H1 (cell line): ENCODE measurements at regions not wholly inside any gene's neighbourhood (a gene's known extent, or its start where the extent isn't known, plus 50 kb on each side); places are given as distances from the start of the nearest gene placed in this dataset.

Source experiments
- CTCF ChIA-PET: fragments of 300-600 bp; sonication (Branson Sonifier 250); formaldehyde crosslinking; loops from one replicate; lab custom pipeline; 2021; ENCODE audit not compliant: partially characterized antibody; lab: Charles Lee
- POLR2A ChIA-PET: fragments of 300-600 bp; sonication (Branson Sonifier 250); formaldehyde crosslinking; loops from one replicate; lab custom pipeline; 2021; ENCODE audit warnings: inconsistent platforms; ENCODE audit not compliant: partially characterized antibody; lab: Charles Lee
- DNase-seq, 2 experiments: peaks; one replicate each; pipeline versions ENCODE4 v3.0.0 to v3.0.0-alpha.2; 2010 to 2022; ENCODE audit warnings: low spot score in 2 of 2, low read depth in 1 of 2, mixed read lengths in 1 of 2
- FAIRE-seq: peaks from 2 replicates; lab custom pipeline; 2011; peaks lifted over from hg19 to GRCh38; lab: Jason Lieb, UNC
- H2AFZ ChIP-seq: 2 replicates; pipeline ENCODE4 v1.8.1; 2012; ENCODE audit warnings: low read length, inconsistent platforms
- H2AK5ac ChIP-seq: 2 replicates; pipeline ENCODE4 v1.6.1; 2013; ENCODE audit warnings: low read depth, low read length
- H2BK120ac ChIP-seq: replicated peaks from 2 replicates; pipeline ENCODE3; 2013; ENCODE audit warnings: low read depth, low read length, inconsistent platforms
- H2BK12ac ChIP-seq: 2 replicates; pipeline ENCODE4 v1.6.1; 2013; ENCODE audit warnings: low read depth, low read length
- H2BK15ac ChIP-seq: 2 replicates; pipeline ENCODE4 v1.6.1; 2013; ENCODE audit warnings: low read length
- H2BK20ac ChIP-seq: 2 replicates; pipeline ENCODE4 v1.6.1; 2013; ENCODE audit warnings: low read length
- H2BK5ac ChIP-seq: 2 replicates; pipeline ENCODE4 v1.6.1; 2013; ENCODE audit warnings: low read depth, low read length
- H3K14ac ChIP-seq: 2 replicates; pipeline ENCODE4 v1.6.1; 2013; ENCODE audit warnings: inconsistent platforms; ENCODE audit not compliant: insufficient read length
- H3K18ac ChIP-seq: 2 replicates; pipeline ENCODE4 v1.6.1; 2013; ENCODE audit warnings: low read length; ENCODE audit errors: extremely low read depth
- H3K23ac ChIP-seq: 2 replicates; pipeline ENCODE4 v1.6.1; 2013; ENCODE audit warnings: inconsistent platforms; ENCODE audit not compliant: insufficient read length
- H3K23me2 ChIP-seq: 2 replicates; pipeline ENCODE4 v1.6.1; 2013; ENCODE audit warnings: low read depth, low read length
- H3K27ac ChIP-seq: 2 replicates; pipeline ENCODE4 v1.6.1; 2011; ENCODE audit warnings: low read depth, low read length, inconsistent platforms
- H3K27me3 ChIP-seq, 4 experiments: replicated peaks in 1 of 4; 1 replicate in 1 of 4; 2 replicates in 3 of 4; pipeline versions ENCODE4 v1.6.1 to v1.8.1; 2011 to 2013; ENCODE audit warnings: low read length in 3 of 4, mild to moderate bottlenecking in 3 of 4, inconsistent platforms in 2 of 4, mixed read lengths in 2 of 4, moderate library complexity in 1 of 4; ENCODE audit not compliant: control insufficient read depth in 3 of 4, insufficient read depth in 3 of 4; ENCODE audit errors: extremely low read depth in 1 of 4
- H3K36me3 ChIP-seq, 4 experiments: 2 replicates each; pipeline versions ENCODE4 v1.6.1 to v1.8.1; 2011 to 2013; ENCODE audit warnings: mild to moderate bottlenecking in 4 of 4, low read length in 3 of 4, moderate library complexity in 2 of 4, control low read depth in 1 of 4, inconsistent platforms in 1 of 4; ENCODE audit not compliant: insufficient read depth in 4 of 4, control insufficient read depth in 2 of 4
- H3K4ac ChIP-seq: replicated peaks from 2 replicates; pipeline ENCODE3; 2013; ENCODE audit warnings: low read length, low read depth, mixed read lengths, inconsistent platforms; ENCODE audit not compliant: insufficient read length
- H3K4me1 ChIP-seq, 4 experiments: replicated peaks in 1 of 4; 1 replicate in 1 of 4; 2 replicates in 3 of 4; pipeline versions ENCODE4 v1.6.1 to v1.8.1; 2011 to 2013; ENCODE audit warnings: low read length in 3 of 4, inconsistent platforms in 2 of 4, mixed read lengths in 1 of 4; ENCODE audit not compliant: insufficient read depth in 4 of 4, control insufficient read depth in 3 of 4
- H3K4me2 ChIP-seq, 2 experiments: 2 replicates each; pipeline versions ENCODE4 v1.6.1 to v1.8.1; 2011 to 2013; ENCODE audit warnings: low read depth in 2 of 2, low read length in 2 of 2, control low read depth in 1 of 2, inconsistent platforms in 1 of 2, mild to moderate bottlenecking in 1 of 2; ENCODE audit not compliant: insufficient read depth in 1 of 2
- H3K4me3 ChIP-seq, 4 experiments: fragments of 200-600, 300-600 bp in 1 of 4; sonication (generic), shearing (Covaris generic), sonication (Bioruptor Twin) in 1 of 4; 2 replicates each; pipeline versions ENCODE4 v1.5.1 to v1.8.1; 2011 to 2016; ENCODE audit warnings: low read length in 4 of 4, low read depth in 3 of 4, control low read depth in 2 of 4, inconsistent platforms in 2 of 4, mild to moderate bottlenecking in 2 of 4, mixed read lengths in 1 of 4, moderate library complexity in 1 of 4; ENCODE audit not compliant: insufficient read depth in 2 of 4; ENCODE audit errors: extremely low read depth in 1 of 4
- H3K56ac ChIP-seq: replicated peaks from 2 replicates; pipeline ENCODE3; 2013; ENCODE audit warnings: low read depth, mild to moderate bottlenecking, mixed read lengths, low read length, inconsistent platforms; ENCODE audit not compliant: insufficient read length
- H3K79me1 ChIP-seq: 2 replicates; pipeline ENCODE4 v1.6.1; 2013; ENCODE audit warnings: low read depth, low read length, control low read depth
- H3K79me2 ChIP-seq, 2 experiments: 2 replicates each; pipeline versions ENCODE4 v1.6.1 to v1.8.1; 2012 to 2013; ENCODE audit warnings: low read length in 2 of 2, mild to moderate bottlenecking in 2 of 2, inconsistent platforms in 1 of 2; ENCODE audit not compliant: insufficient read depth in 2 of 2, control insufficient read depth in 1 of 2
- H3K9ac ChIP-seq, 4 experiments: replicated peaks in 1 of 4; 1 replicate in 1 of 4; 2 replicates in 3 of 4; pipeline versions ENCODE4 v1.6.1 to v1.8.1; 2011 to 2013; ENCODE audit warnings: low read depth in 3 of 4, low read length in 3 of 4, control low read depth in 2 of 4, mild to moderate bottlenecking in 2 of 4, moderate library complexity in 2 of 4, inconsistent platforms in 1 of 4; ENCODE audit errors: extremely low read depth in 1 of 4
- H3K9me3 ChIP-seq, 2 experiments: 2 replicates each; pipeline versions ENCODE4 v1.6.1 to v1.8.1; 2012 to 2013; ENCODE audit warnings: mild to moderate bottlenecking in 2 of 2, moderate library complexity in 2 of 2, control low read depth in 1 of 2, inconsistent platforms in 1 of 2, low read depth in 1 of 2, low read length in 1 of 2, mixed read lengths in 1 of 2; ENCODE audit not compliant: insufficient read depth in 2 of 2
- H4K20me1 ChIP-seq, 2 experiments: replicated peaks in 1 of 2; 2 replicates each; pipeline versions ENCODE3 to v1.8.1; 2011 to 2013; ENCODE audit warnings: inconsistent platforms in 2 of 2, low read length in 2 of 2, mild to moderate bottlenecking in 1 of 2; ENCODE audit not compliant: insufficient read depth in 2 of 2, control insufficient read depth in 1 of 2
- H4K5ac ChIP-seq: 2 replicates; pipeline ENCODE4 v1.6.1; 2013; ENCODE audit warnings: low read length, low read depth, mixed read lengths, inconsistent platforms; ENCODE audit not compliant: insufficient read length
- H4K8ac ChIP-seq: 2 replicates; pipeline ENCODE4 v1.8.0; 2013; ENCODE audit warnings: mild to moderate bottlenecking, moderate library complexity, low read length, inconsistent platforms; ENCODE audit not compliant: insufficient read depth; ENCODE audit errors: extremely low read depth
- H4K91ac ChIP-seq: replicated peaks from 2 replicates; pipeline ENCODE3; 2013; ENCODE audit warnings: low read length, mixed read lengths, inconsistent platforms; ENCODE audit not compliant: insufficient read length
- ASH2L ChIP-seq: fragments of 200-600, 300-600 bp; sonication (generic); IDR thresholded peaks from one replicate; pipeline ENCODE4 v1.7.1; 2017; ENCODE audit warnings: low read length
- BRCA1 ChIP-seq: IDR thresholded peaks from 2 replicates; pipeline ENCODE4 v1.6.1; 2012; ENCODE audit warnings: low read depth, low read length, improper control_type of control experiment
- EP300 ChIP-seq, 2 experiments: IDR thresholded peaks; 1 replicate in 1 of 2; 2 replicates in 1 of 2; pipeline ENCODE4 v1.6.1; 2011 to 2012; ENCODE audit warnings: low read depth in 2 of 2, low read length in 2 of 2, mild to moderate bottlenecking in 2 of 2, borderline replicate concordance in 1 of 2, inconsistent platforms in 1 of 2, moderate library complexity in 1 of 2
- FOSL1 ChIP-seq: IDR thresholded peaks from 2 replicates; pipeline ENCODE4 v1.6.1; 2011; ENCODE audit warnings: mild to moderate bottlenecking, low read depth, low read length, moderate library complexity; ENCODE audit not compliant: insufficient read depth
- JUND ChIP-seq: IDR thresholded peaks from 2 replicates; pipeline ENCODE4 v1.6.1; 2011; ENCODE audit warnings: mild to moderate bottlenecking, improper control_type of control experiment, low read length
- KDM1A ChIP-seq: fragments of 200-600, 300-600 bp; sonication (generic); IDR thresholded peaks from 2 replicates; pipeline ENCODE4 v1.7.1; 2016; ENCODE audit warnings: mild to moderate bottlenecking, low read length, borderline replicate concordance
- RAD21 ChIP-seq, 2 experiments: IDR thresholded peaks in 1 of 2; conservative IDR thresholded peaks in 1 of 2; 2 replicates each; pipeline ENCODE4 v1.6.1; 2011; ENCODE audit warnings: low read depth in 2 of 2, low read length in 2 of 2, improper control_type of control experiment in 1 of 2, inconsistent platforms in 1 of 2, mild to moderate bottlenecking in 1 of 2, moderate library complexity in 1 of 2
- RBBP5 ChIP-seq: IDR thresholded peaks from 2 replicates; pipeline ENCODE4 v1.7.1; 2012; ENCODE audit warnings: low read depth, mild to moderate bottlenecking, inconsistent platforms, low read length, moderate library complexity, borderline replicate concordance
- SIN3A ChIP-seq, 2 experiments: IDR thresholded peaks in 1 of 2; conservative IDR thresholded peaks in 1 of 2; 2 replicates each; pipeline ENCODE4 v1.6.1; 2011 to 2012; ENCODE audit warnings: low read length in 2 of 2, improper control_type of control experiment in 1 of 2, low read depth in 1 of 2, mild to moderate bottlenecking in 1 of 2
- SIRT6 ChIP-seq: IDR thresholded peaks from one replicate; pipeline ENCODE4 v1.7.1; 2012; ENCODE audit warnings: low read length, inconsistent platforms
- SUZ12 ChIP-seq: fragments of 200-600 bp; sonication (generic); IDR thresholded peaks from 2 replicates; pipeline ENCODE4 v1.6.1; 2012; ENCODE audit warnings: mild to moderate bottlenecking, inconsistent platforms, low read length, moderate library complexity, mixed read lengths
- TCF12 ChIP-seq: IDR thresholded peaks from 2 replicates; pipeline ENCODE4 v1.6.1; 2011; ENCODE audit warnings: low read depth, mild to moderate bottlenecking, low read length
- TEAD4 ChIP-seq: IDR thresholded peaks from 2 replicates; pipeline ENCODE4 v1.6.1; 2012; ENCODE audit warnings: low read depth, low read length, inconsistent platforms, mixed read lengths
- USF2 ChIP-seq: IDR thresholded peaks from 2 replicates; pipeline ENCODE4 v1.6.1; 2011; ENCODE audit warnings: low read length, improper control_type of control experiment
- WGBS, 2 experiments: shearing (Covaris generic) in 1 of 2; methylation state at CpG; one replicate each; pipeline versions ENCODE4 v1.1.6 to v1.1.7; 2013 to 2015; ENCODE audit warnings: low lambda C conversion rate in 2 of 2, mixed read lengths in 2 of 2, inconsistent platforms in 1 of 2, low coverage in 1 of 2, missing lambda C conversion rate in 1 of 2; ENCODE audit not compliant: insufficient replicate concordance in 2 of 2, insufficient coverage in 1 of 2, insufficient read length in 1 of 2; ENCODE audit errors: extremely low coverage in 1 of 2, missing lambda C conversion rate in 1 of 2; 5-methylcytosine and 5-hydroxymethylcytosine counted together

GRCh38 chr12:97751704-97752103 is 289.1 kb downstream of the RMST start:
- no peaks in the 10 kb centered on the region for H3K79me1 ChIP-seq
- no peak overlapping the region for H2BK120ac ChIP-seq
- no peak overlapping the region for H3K4me3 ChIP-seq
- peaks cover 0 to 4% (median 0%) of the 10 kb centered on the region in 4 experiments; a peak in 2 of 7 replicates for H3K4me1 ChIP-seq
- POLR2A ChIA-PET, result no interaction called here
- H3K27me3 ChIP-seq, result no peaks in the 10 kb centered on the region
- H3K4me2 ChIP-seq, result no peak overlapping the region
- no peak overlapping the region for H2AK5ac ChIP-seq
- H2BK5ac ChIP-seq, result no peak overlapping the region
- no peak overlapping the region for H4K5ac ChIP-seq
- 94% methylated on average over 3 of the region's 3 CpGs; no CpG with 5 or more reads in 1 of the 2 experiments for WGBS, 2 experiments
- H3K4ac ChIP-seq, result no peak overlapping the region
- H3K14ac ChIP-seq, result no peak overlapping the region
- no peak overlapping the region for H4K8ac ChIP-seq
- no peaks in the 10 kb centered on the region for H4K20me1 ChIP-seq
- H3K23me2 ChIP-seq, result no peaks in the 10 kb centered on the region
- no peak overlapping the region for H2BK15ac ChIP-seq
- H3K27ac ChIP-seq, result no peak overlapping the region
- no peak overlapping the region for H2BK20ac ChIP-seq
- H3K18ac ChIP-seq, result no peak overlapping the region
- FAIRE-seq (no peak), DNase-seq (no peak)
- CTCF ChIA-PET, result no interaction called here
- no peaks in the 10 kb centered on the region for H3K79me2 ChIP-seq
- H2AFZ ChIP-seq, result no peak overlapping the region
- H3K23ac ChIP-seq, result no peak overlapping the region
- H3K36me3 ChIP-seq, result no peaks in the 10 kb centered on the region
- no peak overlapping the region for H4K91ac ChIP-seq
- H3K9me3 ChIP-seq, result no peaks in the 10 kb centered on the region
- no peak overlapping the region for H2BK12ac ChIP-seq
- H3K9ac ChIP-seq, result no peak overlapping the region
- H3K56ac ChIP-seq, result no peak overlapping the region
- TF ChIP-seq EP300 (IDR thresholded peaks at IDR 0.05; ENCODE audit: borderline replicate concordance in 1 of 2, low read depth in 2 of 2, low read length in 2 of 2) (no peak), KDM1A (no peak), USF2 (no peak), SIN3A (conservative IDR thresholded peaks at IDR 0.05 in 1 of 2, IDR thresholded peaks at IDR 0.05 in 1 of 2; ENCODE audit: low read depth in 1 of 2, low read length in 2 of 2) (no peak), ASH2L (no peak), SUZ12 (no peak), JUND (no peak), TCF12 (no peak), RAD21 (IDR thresholded peaks at IDR 0.05 in 1 of 2, conservative IDR thresholded peaks at IDR 0.05 in 1 of 2; ENCODE audit: low read depth in 2 of 2, low read length in 2 of 2) (no peak), TEAD4 (no peak), SIRT6 (no peak), FOSL1 (no peak), RBBP5 (no peak), BRCA1 (no peak)
